ENCODE measurements at regions not wholly inside any gene's neighbourhood (a gene's known extent, or its start where the extent isn't known, plus 50 kb on each side); places are given as distances from the start of the nearest gene placed in this dataset.

DNA sequence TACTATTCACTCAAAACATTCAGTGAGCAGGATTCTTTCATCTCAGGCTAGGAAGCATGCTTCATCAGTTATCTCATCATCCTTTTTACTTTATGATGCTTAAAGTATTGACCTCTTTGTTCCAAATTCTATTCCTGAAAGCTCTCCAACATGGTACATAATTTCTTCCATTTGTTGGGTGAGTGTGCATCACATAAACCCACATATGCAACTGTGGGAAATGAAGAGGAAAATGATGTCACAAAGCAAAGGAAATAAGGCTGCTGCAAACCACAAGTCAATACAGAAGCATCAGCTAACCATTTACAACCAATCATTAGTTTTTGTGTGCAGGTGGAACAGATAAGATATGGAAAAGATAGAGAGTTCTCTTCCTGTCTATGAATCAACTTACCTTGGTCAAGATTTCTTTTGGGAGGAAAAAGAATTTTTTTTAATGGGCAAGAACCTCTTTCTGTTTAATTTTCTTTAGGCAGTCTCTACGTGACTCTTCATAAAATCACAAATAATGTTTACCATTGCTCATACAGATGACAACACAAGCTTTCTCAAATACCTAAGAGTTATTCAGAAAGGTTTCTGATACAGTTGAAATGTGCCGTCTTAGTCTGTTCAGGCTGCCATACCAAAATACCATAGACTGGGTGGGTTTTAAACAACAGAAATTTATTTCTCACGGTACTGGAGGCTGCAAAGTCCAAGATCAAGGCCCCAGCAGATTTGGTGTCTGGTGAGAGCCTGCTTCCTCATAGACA, 259.9 kb downstream of the ADGRG6 start:
- DNase-seq (ENCODE audit: low read depth in 2 of 2): no peak

- no peak for DNase-seq (ENCODE audit: low read depth in 2 of 2)
Observed at GRCh38 chr6:142562865-142563264, 261.1 kb downstream of the ADGRG6 start.

DNA sequence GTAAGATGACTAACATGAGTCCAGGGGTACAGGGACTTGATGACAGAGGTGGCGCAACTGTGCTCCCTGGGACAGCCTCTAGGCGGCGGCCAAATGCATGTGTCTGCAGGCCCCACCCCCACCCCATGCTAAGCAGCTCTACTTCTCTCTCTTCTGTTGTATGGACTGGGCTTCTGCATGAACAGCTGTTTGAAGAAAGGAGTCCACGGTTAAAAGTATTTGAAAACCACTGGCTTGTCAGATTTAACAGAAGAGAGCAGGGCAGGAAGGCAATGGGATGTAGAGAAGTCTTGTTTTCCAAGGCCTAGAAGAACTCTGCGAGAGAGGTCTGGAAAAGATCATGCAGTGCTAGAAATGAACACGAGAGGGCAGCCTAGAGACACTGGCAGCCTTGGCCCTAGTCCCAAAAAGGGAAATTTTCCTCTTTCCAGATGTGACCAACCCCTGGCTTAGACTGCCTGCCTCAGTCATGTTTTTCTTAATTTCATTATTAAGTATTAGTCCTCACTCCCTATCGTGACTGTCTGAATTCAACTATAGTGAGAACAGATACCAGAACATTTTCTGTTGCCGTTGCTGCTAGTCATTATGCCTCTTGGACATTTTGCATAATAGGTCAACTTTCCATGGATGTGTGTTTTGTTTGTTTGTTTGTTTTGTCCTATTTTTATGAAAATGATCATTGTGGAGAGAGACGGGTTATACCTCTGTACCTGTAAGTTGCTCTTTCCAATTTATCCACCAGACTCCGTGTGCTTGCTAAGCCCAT, 265.0 kb downstream of the ADGRG6 start:
- DNase-seq (ENCODE audit: low read depth in 2 of 2): peak; percentile 20 to 52

- DNase-seq (ENCODE audit: low read depth in 2 of 2): no peak
Observed at GRCh38 chr6:142567461-142567860, 265.7 kb downstream of the ADGRG6 start.

- no peak for DNase-seq (ENCODE audit: low read depth in 2 of 2)
Observed at GRCh38 chr6:142568857-142569597, 267.2 kb downstream of the ADGRG6 start.

- DNase-seq (ENCODE audit: low read depth in 2 of 2): no peak
Observed at GRCh38 chr6:142569676-142570075, 267.9 kb downstream of the ADGRG6 start.

GRCh38 chr6:142570221-142570671, 268.4 kb downstream of the ADGRG6 start:
- peak in 1 of 2 donors; percentile 14 for DNase-seq (ENCODE audit: low read depth in 2 of 2)

DNA sequence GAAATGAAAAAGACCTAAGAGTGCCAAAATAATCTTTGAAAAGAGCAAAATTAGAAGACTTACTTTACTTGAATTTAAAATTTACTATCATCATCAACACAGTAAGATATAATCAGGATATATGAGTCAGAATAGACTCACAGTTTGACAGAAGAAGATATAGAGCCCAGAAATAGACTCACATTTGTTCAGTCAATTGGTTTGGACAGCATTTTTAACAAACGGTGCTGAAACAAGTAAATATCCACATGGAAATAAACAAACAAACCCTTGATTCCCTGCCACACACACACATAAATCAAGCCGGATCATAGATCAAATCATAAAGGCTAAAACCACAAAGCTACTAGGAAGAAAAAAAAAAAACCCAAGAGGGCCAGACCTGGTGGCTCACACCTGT, 291.1 kb downstream of the ADGRG6 start:
- no peak for DNase-seq (ENCODE audit: low read depth in 2 of 2)

GRCh38 chr6:142597836-142598235, 296.0 kb downstream of the ADGRG6 start:
- no peak for DNase-seq (ENCODE audit: low read depth in 2 of 2)

DNA sequence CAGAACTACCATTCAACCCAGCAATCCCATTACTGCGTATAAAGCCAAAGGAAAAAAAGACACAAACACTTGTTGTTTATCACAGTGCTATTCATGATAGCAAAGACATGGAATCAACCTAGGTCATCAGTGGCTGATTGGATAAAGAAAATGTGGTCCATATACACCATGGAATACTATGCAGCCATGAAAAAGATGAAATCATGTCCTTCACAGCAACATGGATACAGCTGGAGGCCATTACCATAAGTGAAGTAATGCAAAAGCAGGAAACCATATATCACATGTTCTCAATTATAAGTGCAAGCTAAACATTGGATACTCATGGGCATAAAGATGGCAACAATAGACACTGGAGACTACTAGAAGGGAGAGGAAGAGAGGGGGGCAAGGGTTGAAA, 299.6 kb downstream of the ADGRG6 start:
- DNase-seq (ENCODE audit: low read depth in 2 of 2): no peak

- no peak for DNase-seq (ENCODE audit: low read depth in 2 of 2)
Observed at GRCh38 chr6:142602972-142603371, 301.2 kb downstream of the ADGRG6 start.

- DNase-seq (ENCODE audit: low read depth in 2 of 2): no peak
Observed at GRCh38 chr6:142605922-142606485, 304.2 kb downstream of the ADGRG6 start.

DNA sequence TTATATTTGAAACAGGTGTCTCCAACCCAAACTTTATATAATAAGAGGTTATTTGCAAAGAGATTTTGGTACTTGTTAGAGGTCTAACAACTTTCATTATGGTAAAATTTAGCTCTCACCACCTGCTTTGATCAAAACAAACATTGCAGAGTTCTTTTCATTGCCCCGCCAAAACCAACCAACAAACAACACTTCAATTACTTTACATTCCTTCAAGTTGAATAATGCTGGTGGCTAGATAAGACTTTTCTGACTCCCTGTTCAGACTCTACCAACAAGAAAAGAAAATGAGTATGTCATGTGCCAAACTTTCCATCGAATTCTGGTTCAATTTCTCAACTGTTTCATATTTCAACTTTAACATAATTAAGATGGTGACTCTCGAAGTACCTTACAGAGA, 311.1 kb downstream of the ADGRG6 start:
- DNase-seq (ENCODE audit: low read depth in 2 of 2): no peak

- no peak for DNase-seq (ENCODE audit: low read depth in 2 of 2)
Observed at GRCh38 chr6:142613981-142614380, 312.2 kb downstream of the ADGRG6 start.

DNA sequence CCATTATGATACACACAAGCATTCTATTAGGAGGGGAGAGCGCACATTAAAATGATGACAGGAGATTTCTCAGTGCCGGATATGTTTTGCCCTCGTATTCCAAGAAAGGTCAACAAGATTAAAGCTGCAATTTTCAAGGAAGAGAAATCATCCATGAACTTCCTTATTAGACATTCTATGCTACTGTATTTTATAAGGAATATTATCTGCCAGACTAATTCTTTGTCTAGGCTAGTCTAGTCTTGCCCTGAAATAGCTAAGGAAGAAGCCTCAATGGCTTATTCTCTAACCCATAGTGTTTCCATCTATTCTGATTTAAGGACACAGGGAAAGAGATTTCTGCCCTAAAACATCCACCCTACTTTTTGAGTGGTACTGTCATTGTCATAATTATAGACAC, 315.4 kb downstream of the ADGRG6 start:
- no peak for DNase-seq (ENCODE audit: low read depth in 2 of 2)

DNA sequence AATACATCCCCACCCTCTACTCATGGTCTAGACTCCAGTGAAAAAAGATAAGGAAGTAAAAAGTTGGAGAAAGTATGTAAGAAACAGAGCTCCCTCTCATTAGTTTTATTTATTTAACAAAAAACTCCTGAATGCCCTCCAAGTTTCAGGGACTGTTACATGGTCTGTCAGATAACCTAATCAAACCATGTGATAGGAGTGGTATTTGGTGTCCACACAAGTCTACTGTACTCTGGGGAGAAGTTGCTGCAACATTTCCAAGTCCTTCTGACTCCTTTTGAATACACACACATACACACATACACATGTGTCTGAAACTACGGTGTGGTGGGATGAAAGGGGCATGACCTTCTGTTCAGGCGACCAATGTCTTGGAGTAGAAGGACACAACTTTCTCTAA, 320.0 kb downstream of the ADGRG6 start:
- DNase-seq (ENCODE audit: low read depth in 2 of 2): no peak

- no peak for DNase-seq (ENCODE audit: low read depth in 2 of 2)
Observed at GRCh38 chr6:142624978-142625715, 319.8 kb downstream of the HIVEP2 start.

- no peak for DNase-seq (ENCODE audit: low read depth in 2 of 2)
Observed at GRCh38 chr6:142627474-142627873, 317.5 kb downstream of the HIVEP2 start.

DNA sequence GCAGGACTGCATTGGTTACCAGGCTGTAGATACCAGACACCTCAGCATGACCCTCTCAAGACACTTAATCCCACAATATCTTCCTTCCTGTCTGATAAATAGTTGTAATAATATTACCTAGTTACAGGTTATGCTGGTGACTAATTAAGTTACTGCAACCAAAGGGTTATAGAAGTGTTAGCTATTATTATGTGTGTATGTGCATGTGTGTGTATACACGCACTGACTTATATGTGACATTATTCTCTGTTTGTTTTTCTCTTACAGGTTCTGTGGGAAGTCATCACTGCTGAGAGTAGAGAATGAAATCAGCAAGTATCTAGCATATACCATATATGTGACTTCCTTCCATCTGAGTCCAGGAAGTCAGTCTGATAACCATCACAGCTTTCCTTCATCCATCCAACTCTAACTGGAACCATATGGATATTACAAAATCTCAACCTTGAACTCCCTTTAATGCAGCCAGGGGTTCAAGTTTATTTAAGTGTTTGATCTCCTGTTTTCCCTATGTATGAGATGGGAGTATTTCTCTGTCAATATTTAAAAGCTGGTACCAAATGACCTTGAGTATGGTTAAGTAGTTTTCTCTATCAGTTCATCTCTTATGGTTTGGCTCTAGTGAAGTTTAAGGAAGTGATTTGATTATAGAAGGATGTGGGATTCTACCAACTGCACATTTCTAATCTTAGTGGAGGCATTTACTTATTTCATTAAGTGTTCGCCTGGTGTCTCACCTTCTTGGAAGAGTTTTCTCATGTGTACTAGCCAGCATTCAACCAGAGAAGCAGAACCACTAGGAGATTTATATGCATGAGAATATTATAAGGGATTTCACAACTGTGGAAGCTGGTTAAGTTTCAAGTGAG, 313.2 kb downstream of the HIVEP2 start:
- DNase-seq (ENCODE audit: low read depth in 2 of 2): no peak

DNA sequence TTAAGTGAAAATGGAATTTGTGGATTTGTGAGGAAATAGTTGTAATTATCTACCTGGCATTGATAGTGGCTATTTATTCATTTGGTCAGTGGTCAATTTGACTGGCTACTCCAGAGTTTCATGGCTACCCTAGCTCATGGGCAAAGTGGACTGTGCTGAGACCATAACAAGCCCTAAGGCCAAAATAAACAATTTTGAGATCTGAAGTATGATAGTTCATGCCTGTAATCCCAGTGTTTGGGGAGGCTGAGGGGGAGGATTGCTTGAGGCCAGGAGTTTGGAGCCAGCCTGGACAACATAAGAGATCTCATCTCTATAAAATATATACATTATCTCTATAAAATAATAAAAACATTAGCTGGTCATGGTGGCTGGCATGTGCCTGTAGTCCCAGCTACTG, 311.7 kb downstream of the HIVEP2 start:
- no peak for DNase-seq (ENCODE audit: low read depth in 2 of 2)
